Esophagus squamous epithelium (tissue), 5 donors: ENCODE measurements at regions not wholly inside any gene's neighbourhood (a gene's known extent, or its start where the extent isn't known, plus 50 kb on each side); places are given as distances from the start of the nearest gene placed in this dataset.

ENCODE experiments used
- DNase-seq: peaks from one replicate; lab custom pipeline; 2025; lab: John Stamatoyannopoulos, UW
- H3K27ac ChIP-seq, 4 donors: fragments of 200-600 bp; sonication (generic); one replicate each; pipeline ENCODE4 v1.5.1; 2016 to 2019; ENCODE audit warnings: mild to moderate bottlenecking in 1 of 4
- H3K27me3 ChIP-seq, 4 donors: fragments of 200-600 bp; sonication (generic); 1 replicate in 3 of 4; 2 replicates in 1 of 4; pipeline versions ENCODE4 v1.5.1 to v1.6.0; 2017 to 2021; ENCODE audit warnings: antibody characterized with exemption in 1 of 4
- H3K36me3 ChIP-seq, 3 donors: fragments of 200-600 bp; sonication (generic); one replicate each; pipeline ENCODE4 v1.5.1; 2016 to 2019
- H3K4me1 ChIP-seq, 3 donors: fragments of 200-600 bp; sonication (generic); one replicate each; pipeline ENCODE4 v1.5.1; 2017 to 2019
- H3K4me3 ChIP-seq, 4 donors: fragments of 200-600 bp; sonication (generic); 1 replicate in 3 of 4; 2 replicates in 1 of 4; pipeline ENCODE4 v1.5.1; 2016 to 2019; ENCODE audit warnings: mild to moderate bottlenecking in 2 of 4, moderate library complexity in 1 of 4
- H3K9me3 ChIP-seq, 3 donors: fragments of 200-600 bp; sonication (generic); one replicate each; pipeline ENCODE4 v1.5.1; 2016 to 2019
- CTCF ChIP-seq, 6 experiments: fragments of 450-650 bp in 4 of 6; fragments of 200-600 bp in 2 of 6; sonication (generic) in 2 of 6; IDR thresholded peaks; one replicate each; pipeline ENCODE4 v1.5.1; 2016 to 2019; ENCODE audit warnings: antibody characterized with exemption in 6 of 6, mild to moderate bottlenecking in 4 of 6, moderate library complexity in 4 of 6
- POLR2A ChIP-seq, 4 donors: fragments of 450-650 bp; IDR thresholded peaks; one replicate each; pipeline ENCODE4 v1.6.1; 2017; ENCODE audit warnings: antibody characterized with exemption in 4 of 4, mild to moderate bottlenecking in 4 of 4, moderate library complexity in 3 of 4
- WGBS, 2 donors: methylation state at CpG; one replicate each; pipeline ENCODE4 v1.1.5; 2018; 5-methylcytosine and 5-hydroxymethylcytosine counted together
- intact Hi-C: fragments of 100-400 bp; cut with DNase I; formaldehyde crosslinking; loops from one replicate; pipeline ENCODE4 v1.15.0; 2022
- donor health status: DM: yes; HTN: yes; CAD: no.

- Histone ChIP-seq H3K27me3 (peaks cover 0 to 37% (median 0%) of the 10 kb centered on the region in 4 donors), H3K9me3 (no peaks in the 10 kb centered on the region)
- 76 to 81% methylated on average over 8 to 17 of the region's 30 CpGs for WGBS, 2 donors
These were observed 139.2 kb downstream of the KIF26A start for GRCh38 chr14:104277416-104278213.

GRCh38 chr14:104278214-104278534 is 139.8 kb downstream of the KIF26A start:
- no peak for DNase-seq
- peaks cover 0 to 24% (median 0%) of the 10 kb centered on the region in 3 donors for H3K4me1 ChIP-seq
- 51 to 100% methylated on average over 1 to 3 of the region's 4 CpGs for WGBS, 2 donors
- H3K27me3 ChIP-seq, result peaks cover 0 to 39% (median 0%) of the 10 kb centered on the region in 4 donors
- H3K4me3 ChIP-seq, result no peak overlapping the region
- H3K27ac ChIP-seq, result no peak overlapping the region
- TF ChIP-seq CTCF (IDR thresholded peaks at IDR 0.05) (no peak), POLR2A (IDR thresholded peaks at IDR 0.05) (no peak)
- intact Hi-C loops, result no loop called here
- H3K9me3 ChIP-seq, result no peaks in the 10 kb centered on the region
- H3K36me3 ChIP-seq, result no peaks in the 10 kb centered on the region

More at GRCh38 chr14:104277416-104278213, 139.2 kb downstream of the KIF26A start:
- Histone ChIP-seq H3K4me1 (peaks cover 0 to 21% (median 0%) of the 10 kb centered on the region in 3 donors), H3K36me3 (no peaks in the 10 kb centered on the region), H3K27ac (no peak overlapping the region), H3K4me3 (no peak overlapping the region)
- intact Hi-C loops, result no loop called here
- TF ChIP-seq POLR2A (IDR thresholded peaks at IDR 0.05) (no peak), CTCF (IDR thresholded peaks at IDR 0.05) (no peak)
- no peak for DNase-seq

GRCh38 chr14:104280085-104280901 is 141.9 kb downstream of the KIF26A start:
- H3K27me3 ChIP-seq, result peaks cover 0 to 38% (median 0%) of the 10 kb centered on the region in 4 donors
- peaks cover 0 to 24% (median 0%) of the 10 kb centered on the region in 3 donors for H3K4me1 ChIP-seq
- H3K9me3 ChIP-seq, result no peaks in the 10 kb centered on the region
- TF ChIP-seq CTCF (IDR thresholded peaks at IDR 0.05) (no peak), POLR2A (IDR thresholded peaks at IDR 0.05) (no peak)
- no peaks in the 10 kb centered on the region for H3K36me3 ChIP-seq
- WGBS, 2 donors, result 75 to 88% methylated on average over 19 of the region's 32 CpGs
- H3K27ac ChIP-seq, result no peak overlapping the region
- no peak overlapping the region for H3K4me3 ChIP-seq
- no peak for DNase-seq
- intact Hi-C loops, result no loop called here

GRCh38 chr14:104280902-104281767 is 142.7 kb downstream of the KIF26A start:
- Histone ChIP-seq H3K27ac (no peak overlapping the region), H3K4me1 (peaks cover 0 to 15% (median 0%) of the 10 kb centered on the region in 3 donors), H3K36me3 (no peaks in the 10 kb centered on the region), H3K4me3 (no peak overlapping the region), H3K9me3 (no peaks in the 10 kb centered on the region), H3K27me3 (peaks cover 0 to 32% (median 0%) of the 10 kb centered on the region in 4 donors)
- TF ChIP-seq POLR2A (IDR thresholded peaks at IDR 0.05) (no peak), CTCF (IDR thresholded peaks at IDR 0.05) (no peak)
- no peak for DNase-seq
- intact Hi-C loops, result no loop called here
- 80% methylated on average over 1 to 4 of the region's 24 CpGs for WGBS, 2 donors
